IPS-18a (cell line): ENCODE measurements at regions not wholly inside any gene's neighbourhood (a gene's known extent, or its start where the extent isn't known, plus 50 kb on each side); places are given as distances from the start of the nearest gene placed in this dataset.

Source experiments
- H3K27ac ChIP-seq: one replicate; pipeline ENCODE4 v1.5.1; 2013; ENCODE audit warnings: low read length
- H3K27me3 ChIP-seq: one replicate; pipeline ENCODE4 v1.6.1; 2013; ENCODE audit warnings: mild to moderate bottlenecking, low read length; ENCODE audit not compliant: control insufficient read depth, insufficient read depth
- H3K36me3 ChIP-seq: one replicate; pipeline ENCODE4 v1.6.1; 2013; ENCODE audit warnings: low read depth, low read length; ENCODE audit not compliant: control insufficient read depth
- H3K4me1 ChIP-seq: one replicate; pipeline ENCODE4 v1.6.1; 2013; ENCODE audit warnings: low read depth, low read length; ENCODE audit not compliant: control insufficient read depth
- H3K4me3 ChIP-seq: one replicate; pipeline ENCODE4 v1.5.1; 2013; ENCODE audit warnings: low read length
- H3K9ac ChIP-seq: one replicate; pipeline ENCODE4 v1.6.1; 2013; ENCODE audit warnings: mild to moderate bottlenecking, low read length, moderate library complexity
- H3K9me3 ChIP-seq: one replicate; pipeline ENCODE4 v1.6.1; 2013; ENCODE audit warnings: low read depth, low read length; ENCODE audit not compliant: control insufficient read depth

GRCh38 chr13:24074678-24075077 lies 85.8 kb upstream of the SPATA13 start:
- H3K9ac ChIP-seq = no peak overlapping the region
- no peaks in the 10 kb centered on the region for H3K9me3 ChIP-seq
- peaks cover 17% of the 10 kb centered on the region for H3K4me1 ChIP-seq
- H3K27me3 ChIP-seq = no peaks in the 10 kb centered on the region
- H3K4me3 ChIP-seq = no peak overlapping the region
- no peaks in the 10 kb centered on the region for H3K36me3 ChIP-seq
- H3K27ac ChIP-seq = no peak overlapping the region

- H3K4me1 ChIP-seq = peaks cover 17% of the 10 kb centered on the region
- H3K27ac ChIP-seq = no peak overlapping the region
- no peaks in the 10 kb centered on the region for H3K27me3 ChIP-seq
- no peak overlapping the region for H3K9ac ChIP-seq
- no peak overlapping the region for H3K4me3 ChIP-seq
- H3K36me3 ChIP-seq = no peaks in the 10 kb centered on the region
- H3K9me3 ChIP-seq = no peaks in the 10 kb centered on the region
Observed at GRCh38 chr13:24075137-24075975, 85.2 kb upstream of the SPATA13 start.

GRCh38 chr13:24076109-24076508 lies 84.4 kb upstream of the SPATA13 start:
- no peaks in the 10 kb centered on the region for H3K36me3 ChIP-seq
- no peak overlapping the region for H3K4me3 ChIP-seq
- no peaks in the 10 kb centered on the region for H3K27me3 ChIP-seq
- no peaks in the 10 kb centered on the region for H3K9me3 ChIP-seq
- no peak overlapping the region for H3K27ac ChIP-seq
- H3K4me1 ChIP-seq = peaks cover 17% of the 10 kb centered on the region
- no peak overlapping the region for H3K9ac ChIP-seq

GRCh38 chr13:24076636-24077035 lies 83.9 kb upstream of the SPATA13 start:
- Histone ChIP-seq H3K27me3 (no peaks in the 10 kb centered on the region), H3K4me1 (peaks cover 17% of the 10 kb centered on the region), H3K9me3 (no peaks in the 10 kb centered on the region), H3K9ac (no peak overlapping the region), H3K4me3 (no peak overlapping the region), H3K27ac (no peak overlapping the region), H3K36me3 (no peaks in the 10 kb centered on the region)

- Histone ChIP-seq H3K36me3 (no peaks in the 10 kb centered on the region), H3K4me1 (peaks cover 34% of the 10 kb centered on the region), H3K9me3 (no peaks in the 10 kb centered on the region), H3K9ac (no peak overlapping the region), H3K4me3 (no peak overlapping the region), H3K27me3 (no peaks in the 10 kb centered on the region), H3K27ac (no peak overlapping the region)
Observed at GRCh38 chr13:24080134-24080533, 80.4 kb upstream of the SPATA13 start.

GRCh38 chr13:24081387-24081786 lies 79.1 kb upstream of the SPATA13 start:
- H3K9me3 ChIP-seq = no peaks in the 10 kb centered on the region
- H3K36me3 ChIP-seq = no peaks in the 10 kb centered on the region

GRCh38 chr13:24083141-24083540 lies 77.4 kb upstream of the SPATA13 start:
- Histone ChIP-seq H3K4me1 (peaks cover 17% of the 10 kb centered on the region), H3K27ac (no peak overlapping the region), H3K27me3 (no peaks in the 10 kb centered on the region)

More at GRCh38 chr13:24081387-24081786, 79.1 kb upstream of the SPATA13 start:
- no peak overlapping the region for H3K9ac ChIP-seq
- H3K4me1 ChIP-seq = peaks cover 24% of the 10 kb centered on the region
- no peak overlapping the region for H3K4me3 ChIP-seq
- H3K27me3 ChIP-seq = no peaks in the 10 kb centered on the region
- H3K27ac ChIP-seq = no peak overlapping the region

GRCh38 chr13:24083722-24084421 lies 76.6 kb upstream of the SPATA13 start:
- Histone ChIP-seq H3K27ac (no peak overlapping the region), H3K27me3 (no peaks in the 10 kb centered on the region), H3K4me3 (no peak overlapping the region), H3K9me3 (no peaks in the 10 kb centered on the region), H3K36me3 (no peaks in the 10 kb centered on the region), H3K4me1 (peaks cover 17% of the 10 kb centered on the region), H3K9ac (peak overlapping the region; percentile 9)

More at GRCh38 chr13:24083141-24083540, 77.4 kb upstream of the SPATA13 start:
- Histone ChIP-seq H3K9me3 (no peaks in the 10 kb centered on the region), H3K4me3 (no peak overlapping the region), H3K36me3 (no peaks in the 10 kb centered on the region), H3K9ac (no peak overlapping the region)

GRCh38 chr13:24085662-24086061 lies 74.9 kb upstream of the SPATA13 start:
- Histone ChIP-seq H3K9ac (no peak overlapping the region), H3K36me3 (no peaks in the 10 kb centered on the region), H3K4me3 (no peak overlapping the region), H3K9me3 (no peaks in the 10 kb centered on the region), H3K27me3 (no peaks in the 10 kb centered on the region), H3K4me1 (peaks cover 17% of the 10 kb centered on the region), H3K27ac (no peak overlapping the region)

- Histone ChIP-seq H3K4me1 (peaks cover 17% of the 10 kb centered on the region), H3K9me3 (no peaks in the 10 kb centered on the region), H3K27ac (no peak overlapping the region), H3K27me3 (no peaks in the 10 kb centered on the region), H3K36me3 (no peaks in the 10 kb centered on the region), H3K9ac (no peak overlapping the region), H3K4me3 (no peak overlapping the region)
Observed at GRCh38 chr13:24086642-24087041, 73.9 kb upstream of the SPATA13 start.

GRCh38 chr13:24087605-24088225 lies 72.8 kb upstream of the SPATA13 start:
- Histone ChIP-seq H3K9me3 (no peaks in the 10 kb centered on the region), H3K36me3 (no peaks in the 10 kb centered on the region), H3K4me1 (peaks cover 19% of the 10 kb centered on the region)

More at GRCh38 chr13:24087605-24088225, 72.8 kb upstream of the SPATA13 start:
- Histone ChIP-seq H3K27me3 (no peaks in the 10 kb centered on the region), H3K27ac (no peak overlapping the region), H3K4me3 (no peak overlapping the region), H3K9ac (no peak overlapping the region)
